IMR-90 (cell line): ENCODE measurements at regions not wholly inside any gene's neighbourhood (a gene's known extent, or its start where the extent isn't known, plus 50 kb on each side); places are given as distances from the start of the nearest gene placed in this dataset.

Experiments
- BHLHE40 ChIP-seq: fragments of 150-350 bp; IDR thresholded peaks from 2 replicates; pipeline ENCODE4 v1.6.1; 2016; ENCODE audit warnings: mild to moderate bottlenecking, low read depth, low read length
- CTCF ChIP-seq: conservative IDR thresholded peaks from 2 replicates; pipeline ENCODE4 v1.5.1; 2012; ENCODE audit warnings: mild to moderate bottlenecking, low read depth, low read length, improper control_type of control experiment
- POLR2A ChIP-seq: IDR thresholded peaks from 2 replicates; pipeline ENCODE4 v1.6.1; 2012; ENCODE audit warnings: mild to moderate bottlenecking, low read depth, low read length

GRCh38 chr4:86508436-86508835 is 85.7 kb upstream of the PTPN13 start:
- TF ChIP-seq POLR2A, result no peak
- no peak for TF ChIP-seq CTCF
- no peak for TF ChIP-seq BHLHE40
